DOHH2 (cell line): ENCODE measurements at regions not wholly inside any gene's neighbourhood (a gene's known extent, or its start where the extent isn't known, plus 50 kb on each side); places are given as distances from the start of the nearest gene placed in this dataset.
A peak's percentile ranks its signal among the peaks of the same experiment; 100 is the strongest.

Experiments used
- H3F3A ChIP-seq: fragments of 200-600 bp; sonication (generic), shearing (Covaris generic); 2 replicates; pipeline ENCODE4 v1.6.0; 2016; ENCODE audit warnings: antibody characterized with exemption, mild to moderate bottlenecking; ENCODE audit not compliant: control insufficient read depth, insufficient read depth
- H3K27ac ChIP-seq: fragments of 200-600 bp; sonication (generic); 2 replicates; pipeline ENCODE4 v1.5.1; 2014; ENCODE audit warnings: low read depth, mild to moderate bottlenecking, low read length, moderate library complexity
- H3K27me3 ChIP-seq: fragments of 200-600 bp; sonication (generic); 2 replicates; pipeline ENCODE4 v1.6.1; 2014; ENCODE audit warnings: mild to moderate bottlenecking, low read length, mixed read lengths; ENCODE audit not compliant: control insufficient read depth
- H3K36me3 ChIP-seq: fragments of 200-600 bp; sonication (generic); 2 replicates; pipeline ENCODE4 v1.6.1; 2014; ENCODE audit warnings: mild to moderate bottlenecking, low read length, moderate library complexity, mixed read lengths; ENCODE audit not compliant: control insufficient read depth
- H3K4me1 ChIP-seq: fragments of 200-600 bp; sonication (generic); 2 replicates; pipeline ENCODE4 v1.6.1; 2014; ENCODE audit warnings: mild to moderate bottlenecking, low read length, mixed read lengths; ENCODE audit not compliant: control insufficient read depth
- H3K4me2 ChIP-seq: fragments of 200-600 bp; sonication (generic); 2 replicates; pipeline ENCODE4 v1.6.0; 2014; ENCODE audit warnings: mild to moderate bottlenecking, low read length, moderate library complexity
- H3K4me3 ChIP-seq: fragments of 200-600 bp; sonication (generic); 2 replicates; pipeline ENCODE4 v1.5.1; 2014; ENCODE audit warnings: mild to moderate bottlenecking, low read length, mixed read lengths
- H3K79me2 ChIP-seq: fragments of 200-600 bp; sonication (generic); 2 replicates; pipeline ENCODE4 v1.6.1; 2014; ENCODE audit warnings: mild to moderate bottlenecking, low read length, mixed read lengths; ENCODE audit not compliant: control insufficient read depth
- H3K9me2 ChIP-seq: fragments of 200-600 bp; sonication (generic); replicated peaks from 2 replicates; pipeline ENCODE4 v1.6.1; 2014; ENCODE audit warnings: mild to moderate bottlenecking, low read length, mixed read lengths; ENCODE audit not compliant: control insufficient read depth
- H3K9me3 ChIP-seq: fragments of 200-600 bp; sonication (generic); 2 replicates; pipeline ENCODE4 v1.6.1; 2014; ENCODE audit warnings: antibody characterized with exemption, low read length, mixed read lengths; ENCODE audit not compliant: control insufficient read depth, insufficient read depth
- H4K20me1 ChIP-seq: fragments of 200-600 bp; sonication (generic); 2 replicates; pipeline ENCODE4 v1.6.0; 2014; ENCODE audit warnings: low read depth, mild to moderate bottlenecking, antibody characterized with exemption, low read length, moderate library complexity; ENCODE audit not compliant: control insufficient read depth, insufficient read depth
- CTCF ChIP-seq: fragments of 200-600 bp; sonication (generic); IDR thresholded peaks from one replicate; pipeline ENCODE4 v1.5.1; 2014; ENCODE audit warnings: antibody characterized with exemption, mild to moderate bottlenecking, low read depth, low read length; ENCODE audit not compliant: poor library complexity, severe bottlenecking
- EZH2phosphoT487 ChIP-seq: fragments of 200-600 bp; sonication (generic); IDR thresholded peaks from 2 replicates; pipeline ENCODE4 v1.6.1; 2017; ENCODE audit warnings: borderline replicate concordance, mild to moderate bottlenecking, antibody characterized with exemption, low read length, moderate library complexity, mixed read lengths

- TF ChIP-seq CTCF (peak; percentile 62), EZH2phosphoT487 (no peak)
- Histone ChIP-seq H3K4me3 (no peak overlapping the region), H3K9me3 (no peaks in the 10 kb centered on the region), H3K9me2 (no peaks in the 10 kb centered on the region), H3F3A (no peaks in the 10 kb centered on the region), H3K79me2 (no peaks in the 10 kb centered on the region), H3K4me1 (no peaks in the 10 kb centered on the region), H3K27me3 (no peaks in the 10 kb centered on the region), H3K4me2 (no peak overlapping the region), H3K27ac (no peak overlapping the region), H3K36me3 (no peaks in the 10 kb centered on the region), H4K20me1 (no peaks in the 10 kb centered on the region)
These were observed 103.7 kb downstream of the ATPSCKMT start for GRCh38 chr5:10145923-10146401.

- Histone ChIP-seq H3K79me2 (no peaks in the 10 kb centered on the region), H3K9me2 (no peaks in the 10 kb centered on the region), H3F3A (no peaks in the 10 kb centered on the region), H3K9me3 (no peaks in the 10 kb centered on the region), H3K4me3 (no peak overlapping the region), H3K36me3 (no peaks in the 10 kb centered on the region), H4K20me1 (no peaks in the 10 kb centered on the region), H3K4me1 (no peaks in the 10 kb centered on the region), H3K4me2 (no peak overlapping the region), H3K27me3 (no peaks in the 10 kb centered on the region), H3K27ac (no peak overlapping the region)
- TF ChIP-seq CTCF (no peak), EZH2phosphoT487 (no peak)
These were observed 105.6 kb downstream of the ATPSCKMT start for GRCh38 chr5:10144040-10144439.

GRCh38 chr5:10140195-10140973 is 109.3 kb downstream of the ATPSCKMT start:
- no peak overlapping the region for H3K27ac ChIP-seq
- H3K27me3 ChIP-seq, result no peaks in the 10 kb centered on the region
- no peaks in the 10 kb centered on the region for H3K9me2 ChIP-seq
- TF ChIP-seq EZH2phosphoT487 (no peak), CTCF (peak; percentile 18)
- H3K79me2 ChIP-seq, result no peaks in the 10 kb centered on the region
- no peaks in the 10 kb centered on the region for H3K9me3 ChIP-seq
- H3K4me1 ChIP-seq, result no peaks in the 10 kb centered on the region
- H3K4me3 ChIP-seq, result no peak overlapping the region
- H4K20me1 ChIP-seq, result no peaks in the 10 kb centered on the region
- H3K4me2 ChIP-seq, result no peak overlapping the region
- H3K36me3 ChIP-seq, result no peaks in the 10 kb centered on the region
- no peaks in the 10 kb centered on the region for H3F3A ChIP-seq
